Neural cell (in vitro differentiated cells): ENCODE measurements at regions not wholly inside any gene's neighbourhood (a gene's known extent, or its start where the extent isn't known, plus 50 kb on each side); places are given as distances from the start of the nearest gene placed in this dataset.
"Not testable (repeated sequence)": the region's sequence is repeated elsewhere in the genome, so short reads cannot be mapped to it uniquely, and the experiment has no call there.

Experiments
- H2AFZ ChIP-seq: fragments of 200-600, 300-800 bp; sonication (generic), shearing (Covaris generic); 2 replicates; pipeline ENCODE4 v1.6.0; 2014; ENCODE audit warnings: low read depth, mild to moderate bottlenecking, antibody characterized with exemption, low read length, moderate library complexity
- H3F3A ChIP-seq: fragments of 200-600 bp; shearing (Covaris generic); 2 replicates; pipeline ENCODE4 v1.6.1; 2016; ENCODE audit warnings: mild to moderate bottlenecking, moderate library complexity, mixed read lengths, antibody characterized with exemption, low read length; ENCODE audit not compliant: insufficient read depth, poor library complexity, severe bottlenecking
- H3K27ac ChIP-seq: fragments of 200-600, 300-800 bp; sonication (generic), shearing (Covaris generic); 2 replicates; pipeline ENCODE4 v1.5.1; 2014; ENCODE audit warnings: mild to moderate bottlenecking, low read length, moderate library complexity
- H3K27me3 ChIP-seq: fragments of 300-800, 200-600 bp; sonication (generic), shearing (Covaris generic); 2 replicates; pipeline ENCODE4 v1.6.0; 2014; ENCODE audit warnings: mild to moderate bottlenecking, low read depth, low read length, moderate library complexity; ENCODE audit not compliant: insufficient read depth
- H3K36me3 ChIP-seq: fragments of 300-800, 200-600 bp; sonication (generic), shearing (Covaris generic); 2 replicates; pipeline ENCODE4 v1.5.1; 2014; ENCODE audit warnings: mild to moderate bottlenecking, antibody characterized with exemption, low read length, moderate library complexity; ENCODE audit not compliant: insufficient read depth
- H3K4me2 ChIP-seq: fragments of 300-800, 200-600 bp; sonication (generic), shearing (Covaris generic); 2 replicates; pipeline ENCODE4 v1.6.0; 2014; ENCODE audit warnings: mild to moderate bottlenecking, low read length
- H3K4me3 ChIP-seq: fragments of 300-800, 200-600 bp; sonication (generic), shearing (Covaris generic); 2 replicates; pipeline ENCODE4 v1.5.1; 2014; ENCODE audit warnings: mild to moderate bottlenecking, low read length, moderate library complexity
- H3K79me2 ChIP-seq: fragments of 200-600 bp; shearing (Covaris generic); replicated peaks from 2 replicates; pipeline ENCODE4 v1.6.0; 2014; ENCODE audit warnings: mild to moderate bottlenecking, low read length, moderate library complexity; ENCODE audit not compliant: insufficient read depth
- H3K9ac ChIP-seq: fragments of 300-800, 200-600 bp; sonication (generic), shearing (Covaris generic); 2 replicates; pipeline ENCODE4 v1.6.1; 2016; ENCODE audit warnings: mild to moderate bottlenecking, low read length, mixed read lengths
- H3K9me2 ChIP-seq: fragments of 200-600 bp; shearing (Covaris generic); 2 replicates; pipeline ENCODE4 v1.6.1; 2016; ENCODE audit warnings: mild to moderate bottlenecking, low read length, mixed read lengths; ENCODE audit not compliant: insufficient read depth
- H3K9me3 ChIP-seq: fragments of 200-600, 300-800 bp; sonication (generic), shearing (Covaris generic); 2 replicates; pipeline ENCODE4 v1.6.1; 2016; ENCODE audit warnings: mild to moderate bottlenecking, mixed run types, low read length, moderate library complexity, mixed read lengths
- H4K20me1 ChIP-seq: fragments of 200-600 bp; shearing (Covaris generic); 2 replicates; pipeline ENCODE4 v1.6.1; 2016; ENCODE audit warnings: mild to moderate bottlenecking, mixed run types; ENCODE audit not compliant: insufficient read depth
- CTCF ChIP-seq: fragments of 450-650 bp; IDR thresholded peaks from 2 replicates; pipeline ENCODE4 v1.5.1; 2014; ENCODE audit warnings: antibody characterized with exemption, mild to moderate bottlenecking, moderate library complexity; ENCODE audit not compliant: poor library complexity, severe bottlenecking
- EP300 ChIP-seq: fragments of 450-650 bp; conservative IDR thresholded peaks from 2 replicates; pipeline ENCODE4 v1.6.1; 2014; ENCODE audit warnings: antibody characterized with exemption, mild to moderate bottlenecking, moderate library complexity; ENCODE audit not compliant: poor library complexity, severe bottlenecking
- EZH2 ChIP-seq: fragments of 200-600, 300-800 bp; shearing (Covaris generic), sonication (generic); IDR thresholded peaks from 2 replicates; pipeline ENCODE4 v1.6.1; 2014; ENCODE audit warnings: antibody characterized with exemption, low read length, borderline replicate concordance, mild to moderate bottlenecking; ENCODE audit not compliant: insufficient read depth, poor library complexity, severe bottlenecking
- MXI1 ChIP-seq: fragments of 450-650 bp; conservative IDR thresholded peaks from 2 replicates; pipeline ENCODE4 v1.6.1; 2014; ENCODE audit warnings: antibody characterized with exemption, mild to moderate bottlenecking; ENCODE audit not compliant: poor library complexity, severe bottlenecking
- POLR2AphosphoS5 ChIP-seq: IDR thresholded peaks from 2 replicates; pipeline ENCODE4 v1.6.1; 2012
- RAD21 ChIP-seq: fragments of 450-650 bp; conservative IDR thresholded peaks from 2 replicates; pipeline ENCODE4 v1.6.1; 2014; ENCODE audit warnings: antibody characterized with exemption, mild to moderate bottlenecking, moderate library complexity
- REST ChIP-seq: IDR thresholded peaks from 2 replicates; pipeline ENCODE4 v1.6.1; 2012; ENCODE audit warnings: borderline replicate concordance
- SMC3 ChIP-seq: fragments of 450-650 bp; conservative IDR thresholded peaks from 2 replicates; pipeline ENCODE4 v1.6.1; 2014; ENCODE audit warnings: antibody characterized with exemption, mild to moderate bottlenecking, moderate library complexity; ENCODE audit not compliant: poor library complexity
- TAF1 ChIP-seq: IDR thresholded peaks from 2 replicates; pipeline ENCODE4 v1.6.1; 2012; ENCODE audit warnings: low read depth

- no peak overlapping the region for H3K4me2 ChIP-seq
- H3K9me3 ChIP-seq: no peaks in the 10 kb centered on the region
- H3K27ac ChIP-seq: no peak overlapping the region
- no peak overlapping the region for H3K9ac ChIP-seq
- H2AFZ ChIP-seq: no peak overlapping the region
- no peak overlapping the region for H3K4me3 ChIP-seq
- H3K79me2 ChIP-seq: no peaks in the 10 kb centered on the region
- no peaks in the 10 kb centered on the region for H4K20me1 ChIP-seq
- H3K9me2 ChIP-seq: no peaks in the 10 kb centered on the region
- H3K36me3 ChIP-seq: no peaks in the 10 kb centered on the region
- peaks cover 5% of the 10 kb centered on the region for H3F3A ChIP-seq
- no peak for TF ChIP-seq TAF1
- TF ChIP-seq EP300: no peak
- TF ChIP-seq MXI1: no peak
- TF ChIP-seq CTCF: no peak
- no peak for TF ChIP-seq POLR2AphosphoS5
- TF ChIP-seq EZH2: no peak
- TF ChIP-seq REST: no peak
- no peak for TF ChIP-seq SMC3
- no peak for TF ChIP-seq RAD21
- no peaks in the 10 kb centered on the region for H3K27me3 ChIP-seq
These were observed 144.5 kb downstream of the PSAT1 start for GRCh38 chr9:78441396-78441795.

DNA sequence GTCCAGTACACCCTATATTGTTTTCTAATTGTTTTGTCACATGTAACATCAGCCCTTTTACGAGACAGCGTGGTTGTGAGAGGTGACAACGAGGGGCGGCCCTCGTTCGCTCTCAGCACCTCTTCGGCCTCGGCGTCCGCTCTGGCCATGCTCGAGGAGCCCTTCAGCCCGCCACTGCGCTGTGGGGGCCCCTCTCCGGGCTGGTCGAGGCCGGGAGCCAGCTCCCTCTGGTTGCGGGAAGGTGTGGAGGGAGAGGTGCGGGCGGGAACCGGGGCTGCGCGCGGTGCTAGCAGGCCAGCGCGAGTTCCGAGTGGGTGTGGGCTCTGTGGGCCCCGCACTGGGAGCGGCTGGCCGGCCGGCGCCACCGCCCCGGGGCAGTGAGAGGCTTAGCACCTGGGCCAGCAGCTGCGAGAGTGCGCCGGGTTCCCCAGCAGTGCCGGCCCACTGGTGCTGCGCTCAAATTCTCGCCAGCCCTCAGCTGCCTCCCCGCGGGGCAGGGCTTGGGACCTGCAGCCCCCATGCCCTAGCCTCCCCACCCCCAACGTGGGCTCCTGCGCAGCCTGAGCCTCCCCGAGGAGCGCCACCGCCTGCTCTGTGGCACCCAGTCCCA, 145.0 kb downstream of the PSAT1 start:
- no peaks in the 10 kb centered on the region for H3K9me3 ChIP-seq
- no peaks in the 10 kb centered on the region for H4K20me1 ChIP-seq
- H3K79me2 ChIP-seq: no peaks in the 10 kb centered on the region
- H3K9me2 ChIP-seq: no peaks in the 10 kb centered on the region
- no peak for TF ChIP-seq POLR2AphosphoS5
- no peak for TF ChIP-seq RAD21
- no peak for TF ChIP-seq EZH2
- H3K27ac ChIP-seq: no peak overlapping the region
- no peak overlapping the region for H3K9ac ChIP-seq
- H3K4me3 ChIP-seq: no peak overlapping the region
- peaks cover 3% of the 10 kb centered on the region for H3F3A ChIP-seq
- H2AFZ ChIP-seq: no peak overlapping the region
- no peaks in the 10 kb centered on the region for H3K27me3 ChIP-seq
- no peaks in the 10 kb centered on the region for H3K36me3 ChIP-seq
- H3K4me2 ChIP-seq: no peak overlapping the region

DNA sequence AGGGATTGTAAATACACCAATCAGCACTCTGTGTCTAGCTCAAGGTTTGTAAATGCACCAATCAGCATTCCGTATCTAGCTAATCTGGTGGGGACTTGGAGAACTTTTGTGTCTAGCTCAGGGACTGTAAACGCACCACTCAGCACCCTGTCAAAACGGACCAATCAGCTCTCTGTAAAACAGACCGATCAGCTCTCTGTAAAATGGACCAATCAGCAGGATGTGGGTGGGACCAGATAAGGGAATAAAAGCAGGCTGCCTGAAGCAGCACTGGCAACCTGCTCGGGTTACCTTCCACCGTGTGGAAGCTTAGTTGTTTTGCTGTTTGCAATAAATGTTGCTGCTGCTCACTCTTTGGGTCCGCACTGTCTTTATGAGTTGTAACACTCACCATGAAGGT, 145.7 kb downstream of the PSAT1 start:
- H3K9ac ChIP-seq, H3F3A ChIP-seq, H3K36me3 ChIP-seq, H3K4me3 ChIP-seq, H2AFZ ChIP-seq, H4K20me1 ChIP-seq, H3K9me2 ChIP-seq, H3K27me3 ChIP-seq, H3K4me2 ChIP-seq, H3K79me2 ChIP-seq, H3K27ac ChIP-seq, H3K9me3 ChIP-seq: not testable (repeated sequence)
